KMS-11 (cell line): ENCODE measurements at regions not wholly inside any gene's neighbourhood (a gene's known extent, or its start where the extent isn't known, plus 50 kb on each side); places are given as distances from the start of the nearest gene placed in this dataset.

Source experiments
- H2AFZ ChIP-seq: fragments of 200-600 bp; sonication (generic); 2 replicates; pipeline ENCODE4 v1.6.1; 2016; ENCODE audit warnings: antibody characterized with exemption, mixed run types, low read depth
- H3K27ac ChIP-seq: fragments of 200-600 bp; sonication (generic); 2 replicates; pipeline ENCODE4 v1.6.1; 2016; ENCODE audit warnings: mild to moderate bottlenecking, mixed run types
- H3K27me3 ChIP-seq: fragments of 200-600 bp; sonication (generic); 2 replicates; pipeline ENCODE4 v1.6.1; 2017; ENCODE audit warnings: mild to moderate bottlenecking, low read depth, mixed run types, moderate library complexity; ENCODE audit not compliant: insufficient read depth
- H3K36me3 ChIP-seq: fragments of 200-600 bp; sonication (generic); 2 replicates; pipeline ENCODE4 v1.6.1; 2017; ENCODE audit warnings: mild to moderate bottlenecking, mixed run types; ENCODE audit not compliant: insufficient read depth
- H3K4me1 ChIP-seq: fragments of 200-600 bp; sonication (generic); 2 replicates; pipeline ENCODE4 v1.6.1; 2016; ENCODE audit warnings: mild to moderate bottlenecking, low read depth, mixed run types; ENCODE audit not compliant: poor library complexity, severe bottlenecking
- H3K4me2 ChIP-seq: fragments of 200-600 bp; sonication (generic); 2 replicates; pipeline ENCODE4 v1.7.0; 2016; ENCODE audit warnings: mild to moderate bottlenecking, mixed run types
- H3K4me3 ChIP-seq: fragments of 200-600 bp; sonication (generic); IDR thresholded peaks from 2 replicates; pipeline ENCODE4 v1.6.1; 2017; ENCODE audit warnings: low read depth, low read length, mixed read lengths; ENCODE audit not compliant: insufficient read depth
- H3K79me2 ChIP-seq: fragments of 200-600 bp; sonication (generic); 2 replicates; pipeline ENCODE4 v1.6.1; 2016; ENCODE audit warnings: low read depth, mixed run types; ENCODE audit not compliant: insufficient read depth
- H3K9ac ChIP-seq: fragments of 200-600 bp; sonication (generic); 2 replicates; pipeline ENCODE4 v1.6.1; 2016; ENCODE audit warnings: mild to moderate bottlenecking, mixed run types
- H4K20me1 ChIP-seq: fragments of 200-600 bp; sonication (generic); 2 replicates; pipeline ENCODE4 v1.6.1; 2016; ENCODE audit warnings: mild to moderate bottlenecking, mixed run types; ENCODE audit not compliant: insufficient read depth
- TF ChIP-seq, protein P1 (sequence below): fragments of 200-600 bp; sonication (generic); conservative IDR thresholded peaks from 2 replicates; pipeline ENCODE4 v1.6.1; 2017; ENCODE audit warnings: low read depth, mild to moderate bottlenecking, antibody characterized with exemption, low read length, moderate library complexity, mixed read lengths

DNA sequence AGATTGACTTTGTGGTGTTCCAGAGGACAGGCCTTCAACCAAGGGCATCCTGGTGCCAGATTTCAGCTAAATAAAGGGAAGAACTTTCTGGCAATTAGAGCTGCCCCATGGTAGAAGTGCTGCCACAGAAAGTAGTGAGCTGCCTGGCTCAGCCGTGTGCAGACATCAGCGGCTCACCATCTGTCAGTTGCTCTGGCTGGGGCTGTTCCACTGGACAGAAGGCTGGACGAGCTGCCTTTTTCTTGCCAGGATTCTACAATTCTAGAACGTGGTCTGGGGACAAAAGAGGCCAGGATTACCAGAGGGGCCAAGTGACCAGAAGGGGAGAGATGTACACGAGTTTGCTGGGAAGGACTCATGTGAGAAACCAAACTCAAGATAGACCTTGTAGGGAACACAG, 107.0 kb upstream of the RPL38 start:
- H3K4me2 ChIP-seq = no peak overlapping the region
- H3K27ac ChIP-seq = no peak overlapping the region
- no peak overlapping the region for H3K4me3 ChIP-seq
- TF ChIP-seq, protein P1, sequence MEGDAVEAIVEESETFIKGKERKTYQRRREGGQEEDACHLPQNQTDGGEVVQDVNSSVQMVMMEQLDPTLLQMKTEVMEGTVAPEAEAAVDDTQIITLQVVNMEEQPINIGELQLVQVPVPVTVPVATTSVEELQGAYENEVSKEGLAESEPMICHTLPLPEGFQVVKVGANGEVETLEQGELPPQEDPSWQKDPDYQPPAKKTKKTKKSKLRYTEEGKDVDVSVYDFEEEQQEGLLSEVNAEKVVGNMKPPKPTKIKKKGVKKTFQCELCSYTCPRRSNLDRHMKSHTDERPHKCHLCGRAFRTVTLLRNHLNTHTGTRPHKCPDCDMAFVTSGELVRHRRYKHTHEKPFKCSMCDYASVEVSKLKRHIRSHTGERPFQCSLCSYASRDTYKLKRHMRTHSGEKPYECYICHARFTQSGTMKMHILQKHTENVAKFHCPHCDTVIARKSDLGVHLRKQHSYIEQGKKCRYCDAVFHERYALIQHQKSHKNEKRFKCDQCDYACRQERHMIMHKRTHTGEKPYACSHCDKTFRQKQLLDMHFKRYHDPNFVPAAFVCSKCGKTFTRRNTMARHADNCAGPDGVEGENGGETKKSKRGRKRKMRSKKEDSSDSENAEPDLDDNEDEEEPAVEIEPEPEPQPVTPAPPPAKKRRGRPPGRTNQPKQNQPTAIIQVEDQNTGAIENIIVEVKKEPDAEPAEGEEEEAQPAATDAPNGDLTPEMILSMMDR = no peak
- no peaks in the 10 kb centered on the region for H3K36me3 ChIP-seq
- H3K9ac ChIP-seq = no peak overlapping the region
- no peaks in the 10 kb centered on the region for H3K4me1 ChIP-seq
- H3K79me2 ChIP-seq = no peaks in the 10 kb centered on the region
- peaks cover 22% of the 10 kb centered on the region; the same call in 1 of the 2 replicates for H3K27me3 ChIP-seq
- no peaks in the 10 kb centered on the region for H4K20me1 ChIP-seq
- no peak overlapping the region for H2AFZ ChIP-seq

DNA sequence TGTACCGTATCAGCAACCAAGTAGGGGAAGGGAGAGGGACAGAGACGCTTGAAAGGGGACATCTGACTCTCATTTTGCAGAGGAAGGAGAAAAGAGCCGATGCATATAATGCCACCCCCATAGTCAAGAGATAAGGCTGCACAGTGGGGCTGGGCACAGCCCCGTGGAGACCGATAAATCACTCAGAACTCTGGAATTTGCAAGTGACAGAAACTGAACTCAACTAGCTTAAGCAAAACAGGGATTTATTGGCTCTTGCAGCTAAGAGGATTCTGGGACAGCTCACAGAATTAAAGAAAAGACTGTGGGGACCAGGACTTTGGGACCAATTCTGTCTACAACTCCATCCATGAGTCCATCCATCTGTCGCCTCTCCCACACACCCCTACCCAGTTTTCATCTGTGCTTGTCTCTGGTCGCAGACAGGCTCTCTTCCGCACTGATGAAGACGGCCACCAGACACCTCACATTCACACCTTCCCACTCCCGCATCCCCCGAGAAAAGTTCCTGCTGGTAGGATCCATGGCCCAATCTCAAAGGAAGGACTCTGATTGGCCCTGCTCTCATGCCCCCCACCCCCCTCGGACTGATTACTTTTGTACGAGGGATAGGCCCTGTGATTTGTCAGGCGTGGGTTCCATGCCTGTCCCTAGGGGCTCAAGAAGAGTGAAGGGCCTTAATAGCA, 105.9 kb upstream of the RPL38 start:
- Histone ChIP-seq H4K20me1 (no peaks in the 10 kb centered on the region), H3K27me3 (peaks cover 29% of the 10 kb centered on the region; the same call in 1 of the 2 replicates), H3K27ac (no peak overlapping the region), H3K79me2 (no peaks in the 10 kb centered on the region), H3K4me1 (no peaks in the 10 kb centered on the region), H3K9ac (no peak overlapping the region), H2AFZ (no peak overlapping the region), H3K4me3 (no peak overlapping the region), H3K4me2 (no peak overlapping the region), H3K36me3 (no peaks in the 10 kb centered on the region)
- TF ChIP-seq, protein P1 = no peak

DNA sequence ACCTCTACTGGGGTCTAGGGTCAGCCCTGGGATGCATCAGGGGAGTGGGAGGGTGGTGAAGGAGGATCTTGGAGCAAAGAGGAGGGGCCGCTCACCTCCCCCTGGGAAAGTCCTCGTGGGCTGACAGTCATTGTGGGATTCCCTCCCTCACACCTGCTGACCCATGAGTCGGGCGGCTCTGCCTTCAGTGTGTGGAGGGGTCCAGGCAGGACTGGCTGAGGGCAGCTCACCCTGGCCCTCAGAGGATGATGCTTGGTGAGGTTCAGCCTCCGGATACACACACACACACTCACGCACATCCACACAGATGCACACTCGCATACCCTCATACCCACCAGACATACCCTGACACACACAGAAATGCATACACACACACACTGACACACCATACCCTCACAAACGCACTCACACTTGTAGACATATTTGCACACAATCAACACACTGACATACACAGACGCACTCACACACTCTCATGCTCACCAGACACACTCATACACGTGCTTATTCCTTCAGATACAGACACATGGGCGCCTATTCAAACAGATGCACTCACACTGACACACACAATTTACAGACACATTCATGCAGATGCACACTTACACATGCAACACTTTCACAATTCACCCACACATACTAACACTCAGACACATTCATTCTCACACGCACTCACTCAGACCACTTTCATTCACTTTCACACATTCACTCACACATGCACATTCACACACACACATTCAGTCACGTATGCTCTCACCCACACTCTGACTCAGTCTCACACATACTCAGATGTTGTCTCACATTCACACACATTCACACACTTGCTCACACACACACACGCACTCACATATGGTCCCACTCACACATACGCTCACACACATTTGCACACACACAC, 105.1 kb upstream of the RPL38 start:
- Histone ChIP-seq H3K4me2 (no peak overlapping the region), H3K27ac (no peak overlapping the region), H3K79me2 (no peaks in the 10 kb centered on the region), H3K4me1 (no peaks in the 10 kb centered on the region), H3K9ac (no peak overlapping the region), H4K20me1 (no peaks in the 10 kb centered on the region), H2AFZ (no peak overlapping the region), H3K4me3 (no peak overlapping the region), H3K27me3 (peaks cover 33% of the 10 kb centered on the region; the same call in 1 of the 2 replicates), H3K36me3 (no peaks in the 10 kb centered on the region)
- TF ChIP-seq, protein P1 = no peak

DNA sequence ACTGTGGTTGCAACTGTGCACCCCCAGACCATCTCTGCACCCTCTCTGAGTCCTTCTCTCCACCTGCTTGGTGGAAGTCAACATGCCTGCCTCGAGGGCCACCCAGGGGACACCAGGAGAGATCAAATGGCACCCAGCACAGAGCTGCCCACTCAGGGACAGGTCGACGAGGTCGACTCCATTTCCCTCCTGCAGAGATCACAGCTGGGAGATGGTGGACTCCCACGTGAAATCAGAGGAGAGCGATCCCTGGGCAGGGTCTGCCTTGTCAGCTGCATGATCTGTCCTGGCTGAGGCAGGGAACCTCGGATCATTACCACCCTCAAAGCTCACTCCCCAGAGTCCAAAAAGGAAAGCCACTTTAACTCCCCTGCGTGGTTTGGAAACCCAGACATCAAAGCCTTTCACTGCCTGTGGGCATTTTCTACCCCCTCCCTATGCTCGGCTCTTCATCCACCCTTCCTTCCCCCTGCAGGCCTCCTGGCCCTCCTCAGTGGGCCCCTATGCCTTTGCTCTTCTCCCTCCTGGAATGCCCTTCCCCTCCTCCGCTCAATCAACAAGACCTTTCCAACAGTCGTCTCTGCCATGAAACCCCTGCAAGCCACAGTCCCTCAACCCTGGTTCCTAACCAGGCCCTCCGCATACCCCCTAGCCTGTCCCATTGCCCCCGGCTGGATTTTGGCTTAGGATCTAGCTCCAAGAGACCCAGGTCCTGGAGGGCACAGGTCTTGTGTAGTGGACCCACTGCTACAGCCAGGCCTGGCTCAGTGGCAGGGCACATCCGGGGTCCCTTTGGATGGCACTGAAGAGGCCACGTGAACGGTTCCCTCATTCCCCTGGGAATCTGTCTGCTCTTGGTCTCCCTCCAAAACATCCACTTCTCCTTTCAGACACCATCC, 103.8 kb upstream of the RPL38 start:
- no peak overlapping the region for H3K4me2 ChIP-seq
- no peak overlapping the region for H2AFZ ChIP-seq

More for the DNA sequence above, 103.8 kb upstream of the RPL38 start:
- TF ChIP-seq, protein P1 = no peak
- Histone ChIP-seq H3K27me3 (peaks cover 38% of the 10 kb centered on the region; the same call in 1 of the 2 replicates), H3K9ac (no peak overlapping the region), H3K4me1 (no peaks in the 10 kb centered on the region), H3K4me3 (no peak overlapping the region), H3K36me3 (no peaks in the 10 kb centered on the region), H3K79me2 (no peaks in the 10 kb centered on the region), H3K27ac (no peak overlapping the region), H4K20me1 (no peaks in the 10 kb centered on the region)
